H1 (cell line): ENCODE measurements at regions not wholly inside any gene's neighbourhood (a gene's known extent, or its start where the extent isn't known, plus 50 kb on each side); places are given as distances from the start of the nearest gene placed in this dataset.

Experiments used
- CTCF ChIA-PET: fragments of 300-600 bp; sonication (Branson Sonifier 250); formaldehyde crosslinking; loops from one replicate; lab custom pipeline; 2021; ENCODE audit not compliant: partially characterized antibody; lab: Charles Lee
- POLR2A ChIA-PET: fragments of 300-600 bp; sonication (Branson Sonifier 250); formaldehyde crosslinking; loops from one replicate; lab custom pipeline; 2021; ENCODE audit warnings: inconsistent platforms; ENCODE audit not compliant: partially characterized antibody; lab: Charles Lee
- DNase-seq, 2 experiments: peaks; one replicate each; pipeline versions ENCODE4 v3.0.0 to v3.0.0-alpha.2; 2010 to 2022; ENCODE audit warnings: low spot score in 2 of 2, low read depth in 1 of 2, mixed read lengths in 1 of 2
- FAIRE-seq: peaks from 2 replicates; lab custom pipeline; 2011; peaks lifted over from hg19 to GRCh38; lab: Jason Lieb, UNC
- H2AFZ ChIP-seq: 2 replicates; pipeline ENCODE4 v1.8.1; 2012; ENCODE audit warnings: low read length, inconsistent platforms
- H2AK5ac ChIP-seq: 2 replicates; pipeline ENCODE4 v1.6.1; 2013; ENCODE audit warnings: low read depth, low read length
- H2BK120ac ChIP-seq: replicated peaks from 2 replicates; pipeline ENCODE3; 2013; ENCODE audit warnings: low read depth, low read length, inconsistent platforms
- H2BK12ac ChIP-seq: 2 replicates; pipeline ENCODE4 v1.6.1; 2013; ENCODE audit warnings: low read depth, low read length
- H2BK15ac ChIP-seq: 2 replicates; pipeline ENCODE4 v1.6.1; 2013; ENCODE audit warnings: low read length
- H2BK20ac ChIP-seq: 2 replicates; pipeline ENCODE4 v1.6.1; 2013; ENCODE audit warnings: low read length
- H2BK5ac ChIP-seq: 2 replicates; pipeline ENCODE4 v1.6.1; 2013; ENCODE audit warnings: low read depth, low read length
- H3K14ac ChIP-seq: 2 replicates; pipeline ENCODE4 v1.6.1; 2013; ENCODE audit warnings: inconsistent platforms; ENCODE audit not compliant: insufficient read length
- H3K18ac ChIP-seq: 2 replicates; pipeline ENCODE4 v1.6.1; 2013; ENCODE audit warnings: low read length; ENCODE audit errors: extremely low read depth
- H3K23ac ChIP-seq: 2 replicates; pipeline ENCODE4 v1.6.1; 2013; ENCODE audit warnings: inconsistent platforms; ENCODE audit not compliant: insufficient read length
- H3K23me2 ChIP-seq: 2 replicates; pipeline ENCODE4 v1.6.1; 2013; ENCODE audit warnings: low read depth, low read length
- H3K27ac ChIP-seq: 2 replicates; pipeline ENCODE4 v1.6.1; 2011; ENCODE audit warnings: low read depth, low read length, inconsistent platforms
- H3K27me3 ChIP-seq, 4 experiments: replicated peaks in 1 of 4; 1 replicate in 1 of 4; 2 replicates in 3 of 4; pipeline versions ENCODE4 v1.6.1 to v1.8.1; 2011 to 2013; ENCODE audit warnings: low read length in 3 of 4, mild to moderate bottlenecking in 3 of 4, inconsistent platforms in 2 of 4, mixed read lengths in 2 of 4, moderate library complexity in 1 of 4; ENCODE audit not compliant: control insufficient read depth in 3 of 4, insufficient read depth in 3 of 4; ENCODE audit errors: extremely low read depth in 1 of 4
- H3K36me3 ChIP-seq, 4 experiments: 2 replicates each; pipeline versions ENCODE4 v1.6.1 to v1.8.1; 2011 to 2013; ENCODE audit warnings: mild to moderate bottlenecking in 4 of 4, low read length in 3 of 4, moderate library complexity in 2 of 4, control low read depth in 1 of 4, inconsistent platforms in 1 of 4; ENCODE audit not compliant: insufficient read depth in 4 of 4, control insufficient read depth in 2 of 4
- H3K4ac ChIP-seq: replicated peaks from 2 replicates; pipeline ENCODE3; 2013; ENCODE audit warnings: low read length, low read depth, mixed read lengths, inconsistent platforms; ENCODE audit not compliant: insufficient read length
- H3K4me1 ChIP-seq, 4 experiments: replicated peaks in 1 of 4; 1 replicate in 1 of 4; 2 replicates in 3 of 4; pipeline versions ENCODE4 v1.6.1 to v1.8.1; 2011 to 2013; ENCODE audit warnings: low read length in 3 of 4, inconsistent platforms in 2 of 4, mixed read lengths in 1 of 4; ENCODE audit not compliant: insufficient read depth in 4 of 4, control insufficient read depth in 3 of 4
- H3K4me2 ChIP-seq, 2 experiments: 2 replicates each; pipeline versions ENCODE4 v1.6.1 to v1.8.1; 2011 to 2013; ENCODE audit warnings: low read depth in 2 of 2, low read length in 2 of 2, control low read depth in 1 of 2, inconsistent platforms in 1 of 2, mild to moderate bottlenecking in 1 of 2; ENCODE audit not compliant: insufficient read depth in 1 of 2
- H3K4me3 ChIP-seq, 4 experiments: fragments of 200-600, 300-600 bp in 1 of 4; sonication (generic), shearing (Covaris generic), sonication (Bioruptor Twin) in 1 of 4; 2 replicates each; pipeline versions ENCODE4 v1.5.1 to v1.8.1; 2011 to 2016; ENCODE audit warnings: low read length in 4 of 4, low read depth in 3 of 4, control low read depth in 2 of 4, inconsistent platforms in 2 of 4, mild to moderate bottlenecking in 2 of 4, mixed read lengths in 1 of 4, moderate library complexity in 1 of 4; ENCODE audit not compliant: insufficient read depth in 2 of 4; ENCODE audit errors: extremely low read depth in 1 of 4
- H3K56ac ChIP-seq: replicated peaks from 2 replicates; pipeline ENCODE3; 2013; ENCODE audit warnings: low read depth, mild to moderate bottlenecking, mixed read lengths, low read length, inconsistent platforms; ENCODE audit not compliant: insufficient read length
- H3K79me1 ChIP-seq: 2 replicates; pipeline ENCODE4 v1.6.1; 2013; ENCODE audit warnings: low read depth, low read length, control low read depth
- H3K79me2 ChIP-seq, 2 experiments: 2 replicates each; pipeline versions ENCODE4 v1.6.1 to v1.8.1; 2012 to 2013; ENCODE audit warnings: low read length in 2 of 2, mild to moderate bottlenecking in 2 of 2, inconsistent platforms in 1 of 2; ENCODE audit not compliant: insufficient read depth in 2 of 2, control insufficient read depth in 1 of 2
- H3K9ac ChIP-seq, 4 experiments: replicated peaks in 1 of 4; 1 replicate in 1 of 4; 2 replicates in 3 of 4; pipeline versions ENCODE4 v1.6.1 to v1.8.1; 2011 to 2013; ENCODE audit warnings: low read depth in 3 of 4, low read length in 3 of 4, control low read depth in 2 of 4, mild to moderate bottlenecking in 2 of 4, moderate library complexity in 2 of 4, inconsistent platforms in 1 of 4; ENCODE audit errors: extremely low read depth in 1 of 4
- H3K9me3 ChIP-seq, 2 experiments: 2 replicates each; pipeline versions ENCODE4 v1.6.1 to v1.8.1; 2012 to 2013; ENCODE audit warnings: mild to moderate bottlenecking in 2 of 2, moderate library complexity in 2 of 2, control low read depth in 1 of 2, inconsistent platforms in 1 of 2, low read depth in 1 of 2, low read length in 1 of 2, mixed read lengths in 1 of 2; ENCODE audit not compliant: insufficient read depth in 2 of 2
- H4K20me1 ChIP-seq, 2 experiments: replicated peaks in 1 of 2; 2 replicates each; pipeline versions ENCODE3 to v1.8.1; 2011 to 2013; ENCODE audit warnings: inconsistent platforms in 2 of 2, low read length in 2 of 2, mild to moderate bottlenecking in 1 of 2; ENCODE audit not compliant: insufficient read depth in 2 of 2, control insufficient read depth in 1 of 2
- H4K5ac ChIP-seq: 2 replicates; pipeline ENCODE4 v1.6.1; 2013; ENCODE audit warnings: low read length, low read depth, mixed read lengths, inconsistent platforms; ENCODE audit not compliant: insufficient read length
- H4K8ac ChIP-seq: 2 replicates; pipeline ENCODE4 v1.8.0; 2013; ENCODE audit warnings: mild to moderate bottlenecking, moderate library complexity, low read length, inconsistent platforms; ENCODE audit not compliant: insufficient read depth; ENCODE audit errors: extremely low read depth
- H4K91ac ChIP-seq: replicated peaks from 2 replicates; pipeline ENCODE3; 2013; ENCODE audit warnings: low read length, mixed read lengths, inconsistent platforms; ENCODE audit not compliant: insufficient read length
- BCL11A ChIP-seq, 2 experiments: IDR thresholded peaks; one replicate each; pipeline ENCODE4 v1.6.1; 2011; ENCODE audit warnings: low read depth in 2 of 2, low read length in 2 of 2, mild to moderate bottlenecking in 2 of 2
- CBX8 ChIP-seq: fragments of 300-800, 300-1000 bp; sonication (generic); IDR thresholded peaks from 2 replicates; pipeline ENCODE4 v1.7.1; 2016; ENCODE audit warnings: low read depth, low read length, borderline replicate concordance
- JUN ChIP-seq: IDR thresholded peaks from 2 replicates; pipeline ENCODE4 v1.6.1; 2011; ENCODE audit warnings: low read depth, mild to moderate bottlenecking, improper control_type of control experiment, low read length
- KDM4A ChIP-seq: IDR thresholded peaks from one replicate; pipeline ENCODE4 v1.7.1; 2012; ENCODE audit warnings: low read depth, mild to moderate bottlenecking, moderate library complexity, low read length, inconsistent platforms; ENCODE audit not compliant: severe bottlenecking
- NRF1 ChIP-seq: IDR thresholded peaks from 2 replicates; pipeline ENCODE4 v1.6.1; 2011; ENCODE audit warnings: mild to moderate bottlenecking, low read depth, low read length, improper control_type of control experiment
- SP2 ChIP-seq: IDR thresholded peaks from 2 replicates; pipeline ENCODE4 v1.6.1; 2012; ENCODE audit warnings: mild to moderate bottlenecking, low read length, inconsistent platforms
- WGBS, 2 experiments: shearing (Covaris generic) in 1 of 2; methylation state at CpG; one replicate each; pipeline versions ENCODE4 v1.1.6 to v1.1.7; 2013 to 2015; ENCODE audit warnings: low lambda C conversion rate in 2 of 2, mixed read lengths in 2 of 2, inconsistent platforms in 1 of 2, low coverage in 1 of 2, missing lambda C conversion rate in 1 of 2; ENCODE audit not compliant: insufficient replicate concordance in 2 of 2, insufficient coverage in 1 of 2, insufficient read length in 1 of 2; ENCODE audit errors: extremely low coverage in 1 of 2, missing lambda C conversion rate in 1 of 2; 5-methylcytosine and 5-hydroxymethylcytosine counted together

GRCh38 chr6:105611606-105612005 is 208.7 kb upstream of the PREP start:
- FAIRE-seq = no peak
- POLR2A ChIA-PET = no interaction called here

More at GRCh38 chr6:105611606-105612005, 208.7 kb upstream of the PREP start:
- Histone ChIP-seq H3K14ac (no peak overlapping the region), H2BK120ac (no peak overlapping the region), H2BK15ac (no peak overlapping the region), H4K20me1 (no peaks in the 10 kb centered on the region), H3K18ac (no peak overlapping the region), H2BK5ac (no peak overlapping the region), H2AFZ (no peak overlapping the region), H3K4me2 (no peak overlapping the region), H3K4ac (no peak overlapping the region), H3K27ac (no peak overlapping the region), H3K27me3 (no peaks in the 10 kb centered on the region), H3K4me3 (no peak overlapping the region), H3K56ac (no peak overlapping the region), H4K8ac (no peak overlapping the region), H3K79me2 (no peaks in the 10 kb centered on the region), H3K23me2 (no peaks in the 10 kb centered on the region), H2BK20ac (no peak overlapping the region), H3K36me3 (no peaks in the 10 kb centered on the region), H3K9ac (no peak overlapping the region), H3K4me1 (peaks cover 0 to 3% (median 0%) of the 10 kb centered on the region in 4 experiments; a peak in 1 of 7 replicates), H3K9me3 (peaks cover 0 to 2% of the 10 kb centered on the region in 2 experiments; a peak in 1 of 4 replicates), H3K79me1 (no peaks in the 10 kb centered on the region), H4K91ac (no peak overlapping the region), H3K23ac (no peak overlapping the region), H2BK12ac (no peak overlapping the region), H2AK5ac (no peak overlapping the region), H4K5ac (no peak overlapping the region)
- DNase-seq = no peak
- 45% methylated on average over 2 of the region's 2 CpGs; no CpG with 5 or more reads in 1 of the 2 experiments for WGBS, 2 experiments
- TF ChIP-seq CBX8 (no peak), BCL11A (IDR thresholded peaks at IDR 0.05; ENCODE audit: low read depth in 2 of 2, low read length in 2 of 2) (no peak), JUN (no peak), KDM4A (no peak), NRF1 (no peak), SP2 (no peak)
- CTCF ChIA-PET = interaction anchor here (0.7 to 1.0 kb wide), 2 partner anchors 30 to 180 kb away, joined by 3 read pairs; no protein-coding TSS in a partner anchor
